GM10248 (cell line): ENCODE measurements at regions not wholly inside any gene's neighbourhood (a gene's known extent, or its start where the extent isn't known, plus 50 kb on each side); places are given as distances from the start of the nearest gene placed in this dataset.

Experiments used
- CTCF ChIA-PET: fragments of 300-600 bp; sonication (Branson Sonifier 250); formaldehyde crosslinking; extraction: SDS; loops from one replicate; lab custom pipeline; 2021; ENCODE audit warnings: antibody characterized with exemption; lab: Yijun Ruan, JAX
- POLR2A ChIA-PET: fragments of 350-650 bp; sonication (Branson Sonifier 250); formaldehyde crosslinking; extraction: SDS; loops from one replicate; lab custom pipeline; 2020; ENCODE audit warnings: antibody characterized with exemption; lab: Yijun Ruan, JAX
- DNase-seq: peaks from one replicate; pipeline ENCODE4 v3.0.0; 2012; ENCODE audit errors: extremely low spot score
- CTCF ChIP-seq: IDR thresholded peaks from 2 replicates; pipeline ENCODE4 v1.5.1; 2012; ENCODE audit warnings: mild to moderate bottlenecking, low read depth; ENCODE audit errors: extremely low read depth, missing control alignments, control extremely low read depth

DNA sequence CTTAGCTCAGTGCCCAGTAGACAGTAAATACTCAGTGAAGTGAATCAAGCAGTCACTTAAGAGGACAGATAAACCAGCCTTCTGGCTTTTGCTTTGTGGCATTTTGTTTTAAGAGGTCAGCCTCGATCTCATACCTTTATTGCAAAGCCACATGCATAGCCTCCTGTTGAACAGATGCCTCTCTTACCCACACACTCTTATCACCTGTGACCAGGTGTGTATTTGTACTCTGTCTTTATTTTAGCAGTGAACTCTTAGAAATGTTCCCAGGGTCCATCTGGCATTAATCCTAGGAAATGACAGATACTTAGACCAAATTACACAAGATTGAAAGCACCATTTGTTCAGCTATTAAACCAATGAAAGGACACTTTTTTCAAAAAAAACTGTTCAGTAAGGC, 1426.5 kb downstream of the CDH11 start:
- DNase-seq, result no peak
- ChIA-PET CTCF (no interaction called here), POLR2A (no interaction called here)
- no peak for TF ChIP-seq CTCF

- CTCF ChIA-PET, result no interaction called here
- POLR2A ChIA-PET, result no interaction called here
- TF ChIP-seq CTCF, result no peak
- DNase-seq, result no peak
Observed at GRCh38 chr16:63690961-63691360, 1430.9 kb downstream of the CDH11 start.

GRCh38 chr16:63690267-63690666, 1431.6 kb downstream of the CDH11 start:
- ChIA-PET POLR2A (no interaction called here), CTCF (interaction anchor here (1.0 kb wide), 1 partner anchor 20 kb away, joined by 3 read pairs; no protein-coding TSS in a partner anchor)
- DNase-seq, result no peak
- TF ChIP-seq CTCF, result no peak

- CTCF ChIA-PET, result no interaction called here
- DNase-seq, result no peak
- no peak for TF ChIP-seq CTCF
- POLR2A ChIA-PET, result no interaction called here
Observed at GRCh38 chr16:63689068-63689467, 1432.8 kb downstream of the CDH11 start.

GRCh38 chr16:63684149-63685101, 1437.4 kb downstream of the CDH11 start:
- DNase-seq, result no peak
- CTCF ChIA-PET, result interaction anchor here (1.5 kb wide), 1 partner anchor 16 kb away, joined by 3 read pairs; no protein-coding TSS in a partner anchor
- POLR2A ChIA-PET, result no interaction called here
- no peak for TF ChIP-seq CTCF

DNA sequence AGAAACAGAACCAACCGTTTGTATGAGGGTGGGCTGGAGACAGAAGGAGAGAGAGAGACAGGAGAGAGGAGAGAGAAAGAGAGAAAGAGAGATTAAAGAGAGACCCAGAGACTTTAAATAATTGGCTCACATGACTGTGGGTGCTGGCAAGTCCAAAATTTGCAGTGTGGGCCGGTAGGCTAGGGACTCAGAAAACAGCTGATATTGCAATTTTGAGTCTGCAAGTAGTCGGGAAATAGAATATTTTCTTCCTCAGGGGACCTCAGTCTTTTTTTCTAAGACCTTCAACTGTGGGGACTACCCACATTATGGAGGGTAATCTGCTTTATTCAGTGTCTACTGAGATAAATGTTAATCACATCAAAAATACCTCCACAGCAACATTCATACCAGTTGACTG, 1439.0 kb downstream of the CDH11 start:
- TF ChIP-seq CTCF, result no peak
- DNase-seq, result no peak
- ChIA-PET CTCF (no interaction called here), POLR2A (no interaction called here)
